Retina (tissue), 1 donor: ENCODE measurements at regions not wholly inside any gene's neighbourhood (a gene's known extent, or its start where the extent isn't known, plus 50 kb on each side); places are given as distances from the start of the nearest gene placed in this dataset.

Experiments used
- DNase-seq: peaks from one replicate; pipeline ENCODE4 v3.0.0-alpha.2; 2016

DNA sequence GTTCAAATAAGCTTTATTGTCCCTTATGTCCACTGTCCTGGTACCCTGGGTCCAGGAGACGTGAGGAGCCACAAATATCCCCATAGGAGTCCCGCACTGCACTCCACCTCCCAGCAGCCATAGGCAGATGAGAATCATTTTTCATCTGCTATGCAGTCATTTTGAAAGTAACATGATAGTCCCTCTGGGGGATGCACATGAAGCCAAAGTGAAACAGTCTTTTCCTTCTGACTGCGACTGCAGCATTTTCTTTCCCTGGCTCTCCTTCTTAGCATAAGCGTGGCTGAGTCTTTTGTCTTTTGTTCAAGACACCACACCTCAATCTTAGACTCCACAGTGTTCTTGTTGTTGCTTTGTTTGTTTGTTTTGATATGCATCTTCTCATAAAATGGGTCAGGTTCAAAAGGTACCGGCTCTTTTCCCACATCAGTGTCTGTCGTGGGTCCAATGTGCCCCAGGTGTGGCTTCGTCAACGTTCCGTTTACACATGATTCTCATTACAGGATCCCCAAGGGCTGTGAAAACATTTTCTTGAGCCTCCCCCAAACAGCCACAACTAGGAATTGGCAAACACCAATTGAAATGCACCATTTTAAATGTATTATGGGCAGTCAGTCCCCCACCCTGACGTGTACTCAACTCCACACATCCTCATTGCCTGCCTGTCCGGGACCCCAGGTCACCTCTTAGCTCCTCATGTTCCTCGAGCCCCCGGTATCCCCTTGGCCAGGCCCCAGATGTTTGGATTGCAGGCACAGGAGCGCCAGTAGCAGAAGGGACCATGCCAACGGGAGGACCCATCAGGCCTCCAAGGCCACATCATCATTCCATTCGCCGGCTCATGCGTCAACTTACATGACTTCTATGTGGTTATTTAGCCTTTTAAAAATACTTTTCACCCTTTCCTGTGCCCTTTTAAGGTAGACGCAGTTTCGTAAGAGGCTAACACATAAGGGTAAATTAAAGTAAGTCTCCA lies 237.8 kb upstream of the DAPK1 start:
- no peak for DNase-seq

- DNase-seq: no peak
Measured at GRCh38 chr9:87263291-87263690, 234.4 kb upstream of the DAPK1 start.

- DNase-seq: no peak
Measured at GRCh38 chr9:87266697-87267096, 231.0 kb upstream of the DAPK1 start.

DNA sequence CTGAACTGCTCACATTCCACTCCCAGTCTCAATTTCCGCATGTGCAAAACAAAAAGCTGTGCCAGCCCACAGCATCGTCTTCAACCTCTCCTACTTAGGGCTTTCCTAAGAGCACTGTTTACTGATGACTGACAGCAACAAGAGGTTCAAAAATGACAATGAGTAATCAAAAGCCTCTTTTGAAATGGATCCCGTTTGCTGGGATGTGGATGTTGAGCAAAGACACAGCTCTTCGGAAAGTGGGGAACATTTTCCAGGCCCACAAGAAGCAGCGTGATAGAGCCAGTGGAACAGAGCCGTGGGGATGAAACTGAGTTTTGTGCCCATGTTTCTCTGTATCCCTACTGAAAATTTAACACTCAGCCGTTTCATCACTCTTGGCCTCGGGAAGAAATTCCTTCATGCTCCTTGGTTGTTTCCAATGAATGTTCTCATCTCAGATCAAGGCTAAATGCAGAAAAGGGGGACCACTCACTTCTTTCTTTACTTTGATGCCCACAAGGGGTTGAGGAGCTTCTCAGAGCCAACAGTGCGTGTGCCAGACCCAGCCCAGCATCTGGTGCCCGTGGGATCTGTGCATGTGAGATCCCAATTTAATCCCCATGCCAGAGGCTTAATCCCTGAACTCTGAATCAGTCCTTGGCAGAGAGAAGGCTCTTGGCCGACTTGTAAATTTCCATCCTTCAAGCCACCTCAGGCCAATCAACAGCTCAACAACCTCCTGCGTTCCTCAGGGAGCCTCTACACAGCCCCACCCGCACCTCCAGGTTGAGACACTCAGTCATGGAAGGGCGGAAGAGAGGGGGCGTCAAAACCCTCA lies 230.2 kb upstream of the DAPK1 start:
- DNase-seq: no peak

DNA sequence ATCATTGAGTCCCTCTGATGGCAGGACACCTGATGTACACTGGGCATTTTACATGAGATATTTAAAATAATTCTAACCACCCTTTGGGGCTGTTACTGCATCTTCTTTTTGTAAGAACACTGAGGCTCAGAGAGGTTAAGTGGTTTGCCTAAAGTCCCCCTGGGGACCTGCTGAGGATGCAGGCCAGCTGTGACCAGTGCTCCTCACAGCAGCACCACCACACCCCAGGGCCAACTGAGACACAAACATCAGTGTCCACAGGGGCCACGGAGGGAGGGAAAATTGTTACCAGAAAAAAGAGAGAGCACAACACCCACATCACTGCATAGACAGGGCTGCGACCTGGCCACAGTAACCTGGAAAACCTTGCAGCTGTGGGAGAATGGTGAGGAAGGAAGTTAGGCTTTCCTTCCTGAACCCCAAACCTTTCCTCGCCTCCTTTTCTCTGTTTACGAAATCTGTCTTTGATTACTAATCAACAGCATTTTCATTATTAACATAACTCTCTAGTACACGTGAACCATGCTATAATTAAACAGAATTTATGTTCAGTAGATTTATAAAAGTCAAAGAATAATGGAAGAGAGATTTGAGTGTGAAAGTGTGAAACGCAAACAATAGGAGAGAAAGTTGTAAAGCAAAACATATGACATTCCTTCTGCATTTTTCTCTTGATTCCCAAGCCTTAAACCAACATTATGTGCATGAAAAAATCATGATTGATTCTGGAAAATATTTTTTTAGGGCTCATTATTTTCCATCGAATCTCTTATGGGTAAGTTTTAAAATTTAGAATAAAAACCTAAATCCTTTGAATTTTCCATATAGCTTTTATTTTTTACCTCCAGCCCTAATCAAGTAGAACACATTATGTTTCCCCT lies 228.1 kb upstream of the DAPK1 start:
- DNase-seq: no peak

GRCh38 chr9:87270221-87270847 lies 227.3 kb upstream of the DAPK1 start:
- peak; percentile 62 for DNase-seq

DNA sequence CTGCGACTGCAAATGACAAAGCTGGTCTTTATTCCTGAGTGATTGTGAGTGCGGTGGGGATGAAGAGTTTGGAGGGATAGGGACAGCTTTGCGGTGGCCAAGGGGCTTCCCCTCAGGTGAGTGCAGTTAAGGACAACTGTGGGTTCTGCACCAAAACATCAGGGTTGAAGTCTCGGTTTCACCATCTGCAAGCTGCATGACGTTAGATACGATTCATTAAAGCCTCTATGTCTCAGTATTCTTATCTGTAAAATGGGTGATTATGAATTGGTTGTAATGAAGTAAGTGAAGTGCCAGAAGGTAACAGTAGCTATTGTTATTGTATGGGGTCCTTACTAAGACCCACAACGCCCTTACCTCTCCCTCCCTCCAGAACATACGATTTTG lies 226.8 kb upstream of the DAPK1 start:
- DNase-seq: no peak

- no peak for DNase-seq
Measured at GRCh38 chr9:87271696-87272477, 225.8 kb upstream of the DAPK1 start.

- DNase-seq: no peak
Measured at GRCh38 chr9:87275047-87275725, 222.5 kb upstream of the DAPK1 start.

DNA sequence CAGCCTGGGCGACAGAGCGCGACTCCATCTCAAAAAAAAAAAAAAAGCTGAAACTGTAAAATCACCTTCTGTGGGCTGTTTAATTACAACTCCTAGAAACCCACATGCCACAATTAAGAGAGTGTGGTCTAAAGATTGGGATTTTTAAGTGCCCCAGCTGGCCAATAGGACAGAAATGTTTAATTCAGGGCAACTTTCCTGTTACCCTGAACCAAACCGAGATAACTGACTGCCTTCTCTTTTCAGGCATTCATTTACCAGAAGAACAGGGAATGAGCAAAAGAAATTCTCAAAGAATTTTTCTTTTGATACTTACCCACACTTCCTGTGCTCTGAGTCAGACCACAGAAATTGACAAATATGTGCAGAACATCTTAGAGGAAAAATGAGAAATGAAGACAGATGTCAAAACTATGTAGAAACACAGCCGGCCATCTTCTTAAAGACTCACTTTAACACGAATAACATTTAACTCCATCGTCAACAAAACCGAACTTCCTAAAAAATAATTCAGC lies 221.3 kb upstream of the DAPK1 start:
- DNase-seq: no peak

GRCh38 chr9:87276851-87277261 lies 220.8 kb upstream of the DAPK1 start:
- DNase-seq: no peak

GRCh38 chr9:87277346-87277745 lies 220.3 kb upstream of the DAPK1 start:
- no peak for DNase-seq

GRCh38 chr9:87278971-87279733 lies 218.5 kb upstream of the DAPK1 start:
- no peak for DNase-seq

GRCh38 chr9:87280421-87280820 lies 217.2 kb upstream of the DAPK1 start:
- no peak for DNase-seq

DNA sequence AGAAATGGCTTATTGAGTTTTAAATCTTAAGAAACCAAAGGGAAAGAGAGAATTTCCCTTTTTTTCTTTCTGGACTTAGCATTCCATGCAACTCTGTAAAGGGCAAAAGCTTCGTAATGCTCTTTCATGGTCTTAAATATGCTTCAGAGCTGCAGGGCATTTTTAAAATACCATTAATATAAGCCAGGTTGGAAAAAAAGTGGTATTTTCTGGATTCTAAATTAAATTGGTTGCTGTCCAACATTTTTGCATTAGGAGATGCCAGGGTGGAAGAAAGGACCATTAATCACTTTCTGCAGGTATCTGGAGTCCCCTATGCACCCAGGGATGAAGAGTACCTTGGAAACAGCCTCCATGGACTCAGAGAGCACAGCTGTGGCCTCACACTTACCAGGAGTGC lies 215.1 kb upstream of the DAPK1 start:
- no peak for DNase-seq

GRCh38 chr9:87283585-87283984 lies 214.1 kb upstream of the DAPK1 start:
- no peak for DNase-seq

DNA sequence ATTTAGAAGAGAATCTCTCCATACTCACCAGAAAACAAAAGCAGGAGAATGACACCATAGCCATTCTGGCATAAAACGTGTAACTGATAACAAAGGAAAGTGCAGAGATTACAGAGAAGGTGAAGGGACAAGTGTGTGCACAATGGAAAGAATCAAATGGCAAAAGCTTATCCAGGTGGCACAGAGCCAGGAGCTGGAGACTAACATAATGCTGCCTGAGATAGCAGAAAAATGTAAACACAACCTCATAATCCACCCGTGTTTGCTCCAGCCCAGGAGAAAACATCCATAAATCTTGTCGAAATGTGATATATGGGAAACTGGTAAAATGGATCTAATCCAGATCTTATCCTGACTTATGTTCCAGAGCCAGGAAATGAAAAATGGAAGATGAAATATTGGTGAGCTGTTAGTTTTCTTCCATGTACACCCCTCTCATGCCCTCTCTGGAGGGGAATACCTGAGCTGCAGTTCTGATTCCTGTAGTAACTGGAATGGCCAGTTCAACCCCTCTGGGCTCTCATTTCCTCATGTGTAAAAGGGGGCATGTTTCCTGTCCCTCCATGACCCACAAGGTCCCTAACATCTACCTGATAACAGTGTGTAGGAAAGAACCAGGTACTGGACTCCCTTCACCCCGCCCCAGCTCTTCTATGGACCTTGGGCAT lies 212.3 kb upstream of the DAPK1 start:
- DNase-seq: no peak

DNA sequence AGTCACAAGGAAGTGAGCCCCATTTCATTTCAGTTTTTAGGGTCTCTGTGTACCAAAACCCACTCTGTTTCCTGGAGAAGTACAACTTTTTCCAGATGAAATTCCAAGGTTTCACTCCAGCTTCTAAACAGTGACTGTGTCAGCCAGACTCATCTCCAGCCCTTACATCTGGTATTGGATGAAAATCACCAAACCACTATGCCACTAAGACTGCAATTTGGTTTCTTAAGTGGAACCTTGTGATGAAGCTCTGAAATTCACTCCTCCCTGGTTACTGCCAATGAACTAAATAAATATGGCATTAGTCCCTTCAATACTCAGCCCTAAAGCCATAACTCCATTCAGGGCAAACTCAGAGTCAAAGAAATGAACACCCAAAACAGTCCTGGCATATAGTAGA lies 211.2 kb upstream of the DAPK1 start:
- DNase-seq: no peak
